NB4 (cell line): ENCODE measurements at regions not wholly inside any gene's neighbourhood (a gene's known extent, or its start where the extent isn't known, plus 50 kb on each side); places are given as distances from the start of the nearest gene placed in this dataset.

Experiments
- DNase-seq: peaks from one replicate; pipeline ENCODE4 v3.0.0; 2010; ENCODE audit warnings: low read depth
- H3K4me3 ChIP-seq: one replicate; pipeline ENCODE4 v1.5.1; 2011; ENCODE audit warnings: mild to moderate bottlenecking, low read depth, low read length, moderate library complexity
- MYC ChIP-seq: IDR thresholded peaks from 2 replicates; pipeline ENCODE4 v1.6.1; 2011; ENCODE audit warnings: low read depth, low read length
- POLR2A ChIP-seq: IDR thresholded peaks from 2 replicates; pipeline ENCODE4 v1.6.1; 2011; ENCODE audit warnings: mild to moderate bottlenecking; ENCODE audit not compliant: insufficient read length; ENCODE audit errors: extremely low read depth
- TF ChIP-seq, protein P1 (sequence below): IDR thresholded peaks from one replicate; pipeline ENCODE4 v1.5.1; 2012; ENCODE audit warnings: low read depth, low read length
- TF ChIP-seq, protein P2 (sequence below): IDR thresholded peaks from 2 replicates; pipeline ENCODE4 v1.6.1; 2011; ENCODE audit warnings: low read depth, low read length

DNA sequence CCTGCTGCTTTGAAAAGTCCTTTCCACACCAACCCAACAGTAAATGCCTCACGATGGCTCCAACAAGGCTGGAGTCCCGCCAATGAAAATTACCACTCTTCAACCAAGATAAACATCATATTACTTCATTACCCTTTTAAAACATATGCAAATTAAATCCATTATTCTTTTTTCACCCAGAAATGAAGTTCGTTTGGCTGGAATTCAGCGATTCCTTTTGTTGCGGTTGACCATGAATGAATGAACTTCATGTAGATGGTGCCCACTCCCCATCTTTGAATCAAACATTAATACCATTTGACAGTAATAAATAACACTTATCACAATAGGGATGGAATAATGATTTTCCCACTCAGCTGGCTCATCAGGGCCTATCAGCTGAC, 211.5 kb upstream of the TOX3 start:
- H3K4me3 ChIP-seq = no peak overlapping the region
- TF ChIP-seq, protein P1, sequence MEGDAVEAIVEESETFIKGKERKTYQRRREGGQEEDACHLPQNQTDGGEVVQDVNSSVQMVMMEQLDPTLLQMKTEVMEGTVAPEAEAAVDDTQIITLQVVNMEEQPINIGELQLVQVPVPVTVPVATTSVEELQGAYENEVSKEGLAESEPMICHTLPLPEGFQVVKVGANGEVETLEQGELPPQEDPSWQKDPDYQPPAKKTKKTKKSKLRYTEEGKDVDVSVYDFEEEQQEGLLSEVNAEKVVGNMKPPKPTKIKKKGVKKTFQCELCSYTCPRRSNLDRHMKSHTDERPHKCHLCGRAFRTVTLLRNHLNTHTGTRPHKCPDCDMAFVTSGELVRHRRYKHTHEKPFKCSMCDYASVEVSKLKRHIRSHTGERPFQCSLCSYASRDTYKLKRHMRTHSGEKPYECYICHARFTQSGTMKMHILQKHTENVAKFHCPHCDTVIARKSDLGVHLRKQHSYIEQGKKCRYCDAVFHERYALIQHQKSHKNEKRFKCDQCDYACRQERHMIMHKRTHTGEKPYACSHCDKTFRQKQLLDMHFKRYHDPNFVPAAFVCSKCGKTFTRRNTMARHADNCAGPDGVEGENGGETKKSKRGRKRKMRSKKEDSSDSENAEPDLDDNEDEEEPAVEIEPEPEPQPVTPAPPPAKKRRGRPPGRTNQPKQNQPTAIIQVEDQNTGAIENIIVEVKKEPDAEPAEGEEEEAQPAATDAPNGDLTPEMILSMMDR = no peak
- no peak for TF ChIP-seq MYC
- DNase-seq = no peak

DNA sequence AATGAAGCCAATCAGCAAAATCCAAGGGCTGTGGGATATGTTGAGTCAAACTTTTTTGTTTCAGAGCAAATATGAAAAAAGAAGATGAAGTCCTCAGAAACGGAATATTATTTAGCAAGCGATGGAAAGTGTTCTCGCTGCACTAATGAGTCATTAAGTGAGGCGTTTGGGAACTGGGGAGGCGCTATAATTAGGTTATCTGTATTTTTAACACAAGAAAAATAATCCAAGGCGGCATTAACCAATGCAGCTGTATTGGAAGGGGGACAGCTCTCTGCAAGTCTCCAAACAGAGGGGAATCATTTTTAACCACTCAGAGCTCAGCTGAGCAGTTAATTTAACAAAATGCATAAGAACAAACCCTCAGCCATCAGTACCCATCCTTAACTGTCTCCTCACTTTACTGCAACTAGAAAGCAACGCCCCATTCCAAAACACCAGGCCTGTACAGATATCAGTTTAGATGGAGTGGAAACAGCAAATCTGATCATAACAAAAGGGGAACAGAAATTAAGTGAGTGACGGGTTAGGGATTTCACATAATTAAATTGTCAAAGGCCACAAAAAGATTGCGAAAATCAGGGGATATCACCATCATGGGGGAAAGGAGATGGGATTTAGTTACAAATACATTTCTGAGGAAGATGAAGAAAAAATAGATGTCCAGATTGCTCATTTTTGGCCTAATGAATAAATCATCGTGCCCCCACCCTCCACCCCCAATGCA, 211.0 kb upstream of the TOX3 start:
- TF ChIP-seq POLR2A (no peak), MYC (no peak)
- TF ChIP-seq, protein P1 = no peak
- TF ChIP-seq, protein P2, sequence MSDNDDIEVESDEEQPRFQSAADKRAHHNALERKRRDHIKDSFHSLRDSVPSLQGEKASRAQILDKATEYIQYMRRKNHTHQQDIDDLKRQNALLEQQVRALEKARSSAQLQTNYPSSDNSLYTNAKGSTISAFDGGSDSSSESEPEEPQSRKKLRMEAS = no peak
- no peak overlapping the region for H3K4me3 ChIP-seq
- DNase-seq = no peak

DNA sequence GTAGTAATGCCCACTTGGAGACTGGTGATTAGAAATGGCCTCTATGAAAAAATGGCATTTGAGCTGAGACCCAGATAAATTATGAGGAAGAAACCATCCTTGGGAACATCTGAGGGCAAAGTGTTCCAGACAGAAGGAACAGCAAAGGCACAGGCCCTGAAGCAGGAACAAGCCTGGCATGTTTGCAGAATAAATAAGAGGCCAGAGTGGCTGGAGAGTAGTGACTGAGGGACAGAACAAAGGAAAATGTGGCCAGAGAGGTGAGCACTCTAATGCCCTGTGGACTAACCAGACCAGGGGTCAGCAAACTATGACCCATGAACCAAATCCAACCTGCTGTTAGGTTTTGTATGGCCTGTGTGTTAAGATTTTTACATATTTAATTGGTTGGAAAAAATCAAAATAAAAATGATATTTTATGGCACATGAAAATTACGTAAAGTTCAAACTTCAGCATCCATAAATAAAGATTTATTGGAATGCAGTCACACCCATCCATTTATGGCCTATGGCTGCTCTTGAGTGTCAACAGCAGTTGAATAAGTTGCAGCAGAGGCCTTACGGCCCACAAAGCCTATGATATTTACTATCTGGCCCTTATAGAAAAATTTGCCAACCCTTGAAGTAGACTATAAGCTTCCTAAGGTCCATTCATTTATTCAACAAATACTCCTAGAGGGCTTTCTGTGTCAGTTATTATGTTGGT, 210.0 kb upstream of the TOX3 start:
- no peak for DNase-seq
- no peak overlapping the region for H3K4me3 ChIP-seq

DNA sequence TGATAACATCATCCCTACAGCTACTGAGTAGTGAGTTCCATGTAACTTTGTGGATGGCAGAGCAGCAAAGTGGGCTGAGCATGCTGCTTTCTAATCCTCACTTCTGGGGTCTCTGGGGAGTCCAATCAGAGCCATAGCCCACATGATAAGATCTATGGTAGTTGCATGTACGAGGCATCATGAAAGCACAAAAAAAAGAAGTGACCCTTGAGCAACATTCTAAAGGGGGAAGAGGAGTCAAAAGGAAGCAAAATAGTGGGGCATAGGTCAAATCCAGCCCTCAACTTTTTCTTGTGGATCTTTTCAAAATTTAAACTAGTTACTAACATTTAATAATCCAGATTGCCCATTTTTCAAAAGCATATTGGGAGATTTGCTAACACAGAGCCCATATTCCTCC, 208.5 kb upstream of the TOX3 start:
- no peak overlapping the region for H3K4me3 ChIP-seq
- TF ChIP-seq, protein P2 = no peak
- TF ChIP-seq, protein P1 = no peak
- TF ChIP-seq POLR2A = no peak
- no peak for DNase-seq

More for the DNA sequence above, 210.0 kb upstream of the TOX3 start:
- TF ChIP-seq, protein P1 = no peak
- TF ChIP-seq MYC (no peak), POLR2A (no peak)
- TF ChIP-seq, protein P2 = no peak

DNA sequence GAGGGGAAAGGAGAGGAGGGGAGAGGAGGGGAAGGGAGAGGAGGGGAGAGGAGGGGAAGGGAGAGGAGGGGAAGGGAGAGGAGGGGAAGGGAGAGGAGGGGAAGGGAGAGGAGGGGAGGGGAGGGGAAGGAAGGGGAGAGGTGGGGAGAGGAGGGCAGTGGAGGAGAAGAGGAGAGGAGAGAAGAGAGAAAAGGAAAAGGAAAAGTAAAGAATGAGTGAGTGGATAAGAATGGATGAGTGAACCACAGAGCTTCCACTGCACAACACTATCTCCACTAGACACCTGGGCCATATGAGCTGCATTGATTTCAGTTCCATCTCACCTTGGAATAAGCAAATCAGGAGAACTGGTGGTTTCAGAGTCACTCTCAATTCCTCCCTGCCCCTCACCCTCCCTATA, 204.1 kb upstream of the TOX3 start:
- DNase-seq = no peak
- TF ChIP-seq, protein P2 = no peak
- TF ChIP-seq MYC (no peak), POLR2A (no peak)
- TF ChIP-seq, protein P1 = no peak
- H3K4me3 ChIP-seq = no peak overlapping the region
